Stimulated activated naive CD4-positive, alpha-beta T cell (primary cell): ENCODE measurements at regions not wholly inside any gene's neighbourhood (a gene's known extent, or its start where the extent isn't known, plus 50 kb on each side); places are given as distances from the start of the nearest gene placed in this dataset.

Source experiments
- DNase-seq, 6 experiments: peaks; one replicate each; lab custom pipeline; 2025; lab: John Stamatoyannopoulos, UW

DNA sequence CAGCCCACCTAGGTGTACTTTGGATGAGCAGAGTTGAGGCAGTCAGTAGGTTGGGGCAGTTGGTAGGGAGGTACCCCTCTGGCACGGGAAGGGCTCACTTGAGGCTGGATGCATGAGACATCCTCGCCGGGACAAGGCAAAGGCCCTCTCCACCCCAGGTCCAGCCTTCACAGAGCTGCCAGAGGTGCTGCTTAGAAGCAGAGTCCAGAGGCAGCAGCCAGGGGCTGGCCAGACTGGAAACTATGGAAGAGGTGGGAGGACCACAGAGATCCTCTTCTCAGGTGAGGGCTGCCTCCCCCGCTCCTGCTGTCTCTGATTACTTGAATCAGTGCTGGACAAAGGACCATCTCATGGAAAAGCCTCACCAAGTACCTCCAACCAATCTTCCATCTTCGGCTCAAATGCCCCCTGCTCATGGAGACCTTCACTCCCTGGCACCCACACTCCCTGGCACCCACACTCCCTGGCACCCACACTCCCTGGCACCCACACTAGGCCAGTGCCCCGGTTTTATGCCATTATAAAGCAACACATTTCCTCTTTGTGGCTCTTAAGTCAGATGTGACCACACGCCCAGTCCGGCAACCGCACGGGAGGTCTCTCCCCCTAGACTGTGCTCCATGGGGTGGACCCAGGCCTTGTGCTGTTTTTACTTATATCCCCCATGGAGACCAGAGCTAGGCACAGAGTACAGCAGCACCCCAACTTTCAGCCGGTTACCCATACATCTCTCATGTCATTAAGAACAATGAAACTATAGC, 100.1 kb downstream of the YTHDF1 start:
- DNase-seq: no peak

DNA sequence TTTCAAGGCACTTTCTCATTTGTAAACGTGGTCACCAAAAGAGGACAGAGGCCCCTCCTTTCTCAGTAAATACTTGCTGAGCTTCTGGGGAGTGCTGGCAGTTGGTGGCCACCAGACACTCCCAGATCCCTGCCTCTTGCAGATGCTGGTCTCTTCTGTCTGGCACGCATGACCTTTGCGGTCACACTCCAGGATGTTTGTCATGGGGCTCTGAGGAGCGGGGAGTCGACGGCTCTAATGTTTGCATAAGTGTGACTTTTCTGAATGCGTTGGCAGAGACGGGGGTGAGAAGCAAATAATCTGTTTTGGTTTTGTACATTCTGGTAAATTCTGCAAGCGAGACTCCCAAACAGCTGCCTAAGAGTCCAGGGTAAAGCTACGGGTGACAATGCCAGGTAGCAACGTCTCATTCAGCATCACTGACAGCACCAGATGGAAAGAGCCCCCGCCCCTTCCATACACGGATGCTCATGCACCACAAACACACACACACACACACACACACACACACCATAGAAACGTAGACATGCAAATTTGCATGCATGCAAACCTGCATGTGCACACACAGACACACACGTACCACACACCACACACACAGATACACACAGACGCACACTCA, 101.1 kb downstream of the YTHDF1 start:
- no peak for DNase-seq

DNA sequence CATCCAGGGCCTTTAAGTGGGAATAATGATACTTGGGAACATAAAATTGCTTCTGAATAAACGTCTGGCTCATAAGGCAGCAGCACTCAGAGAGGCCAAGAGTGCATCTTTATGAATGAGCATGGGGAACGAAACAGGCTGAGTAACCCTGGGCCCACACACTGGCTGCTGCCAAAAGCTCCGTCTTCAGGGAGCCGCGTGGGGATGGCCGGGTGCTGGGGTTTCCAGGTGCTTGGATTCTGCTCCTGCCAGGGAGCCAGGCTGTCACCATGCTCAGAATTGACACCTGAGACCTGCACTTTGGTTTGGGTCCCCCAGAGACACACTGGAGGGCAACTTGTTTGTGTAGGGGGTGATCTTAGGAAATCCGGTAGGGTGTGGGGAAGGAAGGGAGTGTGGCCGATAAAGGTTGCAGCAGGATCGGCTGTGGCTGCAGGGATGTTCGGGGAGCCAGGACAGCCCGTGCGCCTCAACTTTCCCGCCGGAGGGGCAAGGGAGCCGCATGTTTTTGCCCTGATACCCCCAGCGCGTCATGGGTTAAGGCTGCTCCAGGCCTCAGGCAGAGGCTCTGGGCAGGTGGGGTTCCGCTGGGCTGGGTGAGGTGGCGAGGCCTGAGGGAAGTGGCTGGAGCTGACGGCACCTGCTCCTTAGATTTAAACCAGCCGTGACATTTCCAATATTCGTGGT, 101.8 kb downstream of the YTHDF1 start:
- DNase-seq: no peak

DNA sequence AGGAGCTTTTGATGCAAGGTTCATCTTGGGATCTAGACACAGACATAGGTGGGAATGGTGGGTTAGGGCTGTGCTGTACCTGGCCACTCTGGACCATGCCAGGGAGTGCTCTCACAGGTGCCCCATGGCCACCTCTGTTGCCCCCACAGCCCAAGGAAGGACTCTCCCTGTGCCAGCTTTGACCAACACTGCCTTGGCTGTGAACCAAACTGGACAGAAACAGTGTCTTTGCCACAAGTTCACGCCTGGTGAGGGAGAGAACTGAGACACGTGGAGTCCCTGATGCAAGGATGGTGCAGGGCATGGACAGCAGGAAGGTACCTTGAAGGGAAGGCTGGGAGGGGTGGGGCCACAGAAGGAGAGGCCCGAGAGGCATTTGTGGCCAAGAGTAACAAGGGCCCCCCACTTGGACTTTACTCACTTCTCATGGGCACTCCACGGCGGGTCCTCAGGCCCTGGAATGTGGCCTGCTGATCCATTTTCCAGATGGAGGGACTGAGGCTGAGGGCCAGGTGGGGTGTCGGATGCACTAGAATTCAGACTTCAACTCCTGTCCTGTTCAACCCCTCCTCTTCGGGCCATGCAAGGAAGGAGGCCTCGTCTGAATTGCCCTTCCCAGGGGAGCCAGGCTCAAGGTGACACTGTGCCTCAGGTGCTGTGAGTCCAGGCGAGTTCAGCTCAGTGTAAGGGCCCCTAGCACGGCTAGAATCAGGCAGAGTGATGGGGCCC, 103.3 kb downstream of the YTHDF1 start:
- no peak for DNase-seq

DNA sequence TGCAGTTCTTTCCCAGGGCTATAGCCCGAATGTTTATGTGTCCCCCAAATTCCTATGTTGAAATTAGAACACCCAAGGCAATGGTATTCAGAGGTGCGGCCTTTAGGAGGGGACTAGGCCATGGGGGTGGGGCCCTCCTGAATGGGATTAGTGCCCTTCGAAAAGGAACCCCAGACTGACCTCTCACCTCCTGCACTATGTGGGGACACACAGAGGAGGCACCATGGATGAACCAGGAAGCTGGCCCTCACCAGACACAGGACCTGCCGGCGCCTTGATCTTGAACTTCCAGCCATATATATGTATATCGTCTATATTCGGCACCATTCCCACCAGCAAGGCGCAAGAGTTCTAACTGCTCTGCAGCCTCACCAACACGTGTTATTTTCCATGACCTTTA, 101.5 kb upstream of the BHLHE23 start:
- DNase-seq: no peak

DNA sequence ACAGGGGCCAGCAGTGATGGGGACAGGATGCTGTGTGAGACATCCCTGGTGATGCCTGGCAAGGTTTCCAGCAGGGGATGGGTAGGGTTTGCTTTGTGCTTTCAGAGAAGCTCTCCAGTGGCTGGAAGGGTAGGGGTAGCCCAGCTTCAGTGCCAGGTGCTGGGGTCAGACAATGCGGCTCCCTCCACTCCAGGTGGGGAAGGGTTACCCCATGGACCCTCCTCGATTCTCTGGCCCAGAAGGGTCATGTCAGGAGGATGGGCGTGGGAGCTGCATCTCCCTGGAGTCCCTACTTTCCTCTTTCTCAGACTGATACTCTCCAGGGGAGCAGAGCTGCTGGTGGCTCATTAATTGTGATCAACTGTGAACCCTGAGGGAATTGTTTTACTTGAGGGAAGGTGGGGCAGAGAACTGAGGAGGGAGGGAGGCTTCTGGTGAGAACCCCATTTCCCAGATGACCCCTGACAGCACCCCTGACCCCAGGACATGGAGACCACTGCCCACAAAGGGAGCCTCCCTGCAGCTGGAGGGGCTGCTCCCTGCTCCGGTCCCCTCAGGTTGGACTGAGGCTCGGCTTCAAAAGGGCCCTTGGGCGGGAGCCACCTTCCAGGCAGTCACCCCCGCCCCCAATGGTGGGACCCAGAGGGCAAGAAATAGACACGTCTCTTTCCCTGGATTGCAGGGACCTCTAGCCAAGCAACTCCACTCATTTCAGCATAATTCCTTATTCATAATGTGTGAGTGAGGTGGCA, 100.9 kb upstream of the BHLHE23 start:
- DNase-seq: no peak

DNA sequence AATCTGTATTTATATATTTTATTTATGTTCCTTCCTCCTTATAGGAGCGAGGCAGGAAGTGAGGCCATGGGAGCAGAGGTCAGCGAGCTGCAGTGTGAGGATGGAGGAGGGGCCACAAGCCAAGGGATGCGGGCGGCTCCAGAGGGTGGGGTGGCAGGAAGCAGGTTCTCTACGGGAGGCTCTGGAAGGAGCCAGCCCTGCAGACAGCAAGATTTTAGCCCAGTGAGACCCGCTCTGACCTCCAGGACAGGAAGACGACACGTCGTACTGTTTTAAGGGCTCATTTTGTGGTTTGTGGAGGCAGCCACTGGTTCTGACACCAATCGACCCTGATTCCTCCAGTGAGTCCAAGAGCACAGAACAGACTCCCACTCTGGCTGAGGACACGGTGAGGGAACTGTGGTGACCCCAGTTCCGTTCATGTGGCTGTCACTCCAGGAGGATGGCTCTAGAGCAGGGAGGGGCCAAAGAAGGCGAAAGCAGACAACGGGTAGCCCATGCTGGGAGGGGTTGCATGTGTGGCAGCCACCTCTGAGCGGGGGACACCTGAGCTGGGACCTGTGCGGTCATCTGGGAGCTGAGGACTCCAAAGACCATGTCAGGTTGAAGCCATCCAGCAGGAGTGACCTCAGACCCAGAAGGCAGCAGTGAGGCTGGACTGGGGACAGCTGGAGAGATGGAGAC, 100.1 kb upstream of the BHLHE23 start:
- DNase-seq: no peak

DNA sequence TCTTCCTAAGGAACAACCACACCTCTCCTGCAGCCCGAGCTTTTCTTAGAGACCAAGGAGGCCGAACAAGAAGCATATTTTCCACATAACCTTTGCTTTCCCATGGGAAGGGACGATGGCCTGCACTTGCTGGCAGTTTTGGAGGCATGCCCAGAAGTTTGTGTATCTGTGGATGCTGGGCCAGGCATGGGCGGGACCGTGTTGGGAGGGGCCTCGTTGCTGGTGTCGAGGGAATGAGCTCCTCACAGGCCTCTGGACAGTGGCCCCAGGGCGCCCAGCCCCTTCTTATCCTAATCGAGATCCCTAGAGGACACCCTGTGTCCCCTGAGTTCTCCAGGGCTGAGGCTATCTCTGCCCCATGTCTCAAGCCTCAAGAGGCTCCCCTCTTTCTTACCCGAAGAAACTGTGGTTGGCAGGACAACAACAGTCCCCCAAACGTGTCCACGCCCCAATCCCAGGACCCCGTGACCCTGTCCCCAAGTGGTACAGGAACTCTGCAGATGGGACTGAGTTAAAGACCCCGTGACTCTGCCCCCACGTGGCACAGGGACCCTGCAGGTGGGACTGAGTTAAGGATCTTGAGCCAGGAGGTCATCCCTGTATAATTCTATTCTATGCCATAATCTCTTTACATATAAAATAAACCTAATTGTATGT, 99.5 kb upstream of the BHLHE23 start:
- no peak for DNase-seq

DNA sequence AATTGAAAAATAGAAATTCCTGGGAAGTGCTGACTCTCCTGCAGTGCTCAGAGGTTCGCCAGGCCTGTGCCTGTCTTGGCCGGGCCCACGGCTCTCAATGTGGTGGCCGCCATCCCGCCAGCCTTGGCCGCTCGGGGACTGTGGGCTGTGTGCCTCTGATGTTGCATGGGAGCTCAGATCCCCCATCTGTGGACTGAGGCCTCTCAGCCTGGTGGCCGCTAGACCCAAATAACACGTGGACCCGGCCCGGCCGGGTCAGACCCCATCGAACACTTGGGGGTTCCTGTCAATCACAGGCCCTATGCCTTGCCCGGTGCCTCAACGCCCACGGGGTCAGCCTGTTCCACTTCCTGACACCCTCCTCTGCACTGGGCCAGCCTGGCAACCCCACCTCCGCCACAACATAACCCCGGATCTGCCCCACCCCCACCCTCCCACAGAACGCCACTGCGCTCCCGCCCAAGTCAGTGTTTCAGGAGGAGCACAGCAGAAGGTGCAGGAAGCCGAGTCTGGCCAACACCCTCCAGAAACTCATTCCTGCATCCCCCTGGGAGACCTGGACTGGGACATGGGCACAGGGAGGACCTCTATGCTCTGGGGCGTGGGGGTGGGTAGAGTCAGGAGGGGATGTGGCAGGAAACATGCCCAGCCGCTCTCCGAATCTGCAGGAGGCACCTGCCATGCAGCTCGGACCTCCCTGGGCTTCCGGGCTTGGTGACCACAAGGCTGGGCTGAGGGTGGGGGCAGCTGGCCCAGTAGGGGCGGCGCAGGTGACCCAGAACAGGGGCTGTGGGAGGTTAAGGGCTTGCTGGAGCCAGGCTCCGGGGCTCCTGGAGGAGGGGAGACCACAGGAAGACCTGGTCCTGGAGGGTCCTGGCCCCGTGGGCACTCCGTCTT, 98.7 kb upstream of the BHLHE23 start:
- DNase-seq: no peak

DNA sequence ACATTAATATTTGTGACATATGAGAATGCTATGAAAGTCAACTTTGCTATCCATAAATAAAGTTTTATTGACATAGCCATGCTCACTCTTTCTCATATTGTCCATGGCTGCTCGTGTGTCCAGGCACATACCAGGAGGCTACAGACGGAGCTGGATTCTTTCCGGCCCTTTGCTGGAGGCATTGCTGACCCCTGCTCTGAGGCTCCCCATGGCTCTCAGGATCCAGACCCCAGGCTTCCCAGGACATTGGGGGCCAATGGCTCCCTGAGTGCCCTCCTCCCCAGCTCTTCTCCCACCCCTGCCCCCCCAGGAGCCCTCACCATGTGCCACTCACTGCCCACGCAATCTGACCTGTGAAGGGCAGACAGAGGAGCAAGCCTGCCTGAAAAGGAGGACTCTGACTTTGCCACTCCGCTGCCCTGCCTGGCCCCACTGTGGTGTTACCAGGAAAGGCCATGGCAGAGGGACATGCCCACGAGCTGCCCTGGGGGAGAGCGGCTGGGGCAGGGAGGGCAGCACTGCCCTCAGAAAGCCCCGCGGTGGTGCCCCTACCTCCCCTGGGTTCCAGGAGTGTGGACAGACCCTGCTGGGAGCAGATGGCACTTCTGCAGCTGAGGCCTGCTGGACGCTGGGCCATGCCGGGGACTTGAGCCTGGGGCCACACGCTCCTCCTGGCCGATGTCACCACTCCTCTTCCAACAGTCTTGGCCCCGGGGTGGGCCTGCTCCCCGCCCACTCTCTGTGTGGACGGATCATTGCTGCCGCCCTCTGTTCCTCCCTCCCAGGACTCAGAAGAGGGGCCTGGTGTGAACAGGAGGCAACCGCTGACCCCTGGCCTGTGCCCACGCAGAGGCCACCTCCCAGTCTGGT, 97.8 kb upstream of the BHLHE23 start:
- no peak for DNase-seq

DNA sequence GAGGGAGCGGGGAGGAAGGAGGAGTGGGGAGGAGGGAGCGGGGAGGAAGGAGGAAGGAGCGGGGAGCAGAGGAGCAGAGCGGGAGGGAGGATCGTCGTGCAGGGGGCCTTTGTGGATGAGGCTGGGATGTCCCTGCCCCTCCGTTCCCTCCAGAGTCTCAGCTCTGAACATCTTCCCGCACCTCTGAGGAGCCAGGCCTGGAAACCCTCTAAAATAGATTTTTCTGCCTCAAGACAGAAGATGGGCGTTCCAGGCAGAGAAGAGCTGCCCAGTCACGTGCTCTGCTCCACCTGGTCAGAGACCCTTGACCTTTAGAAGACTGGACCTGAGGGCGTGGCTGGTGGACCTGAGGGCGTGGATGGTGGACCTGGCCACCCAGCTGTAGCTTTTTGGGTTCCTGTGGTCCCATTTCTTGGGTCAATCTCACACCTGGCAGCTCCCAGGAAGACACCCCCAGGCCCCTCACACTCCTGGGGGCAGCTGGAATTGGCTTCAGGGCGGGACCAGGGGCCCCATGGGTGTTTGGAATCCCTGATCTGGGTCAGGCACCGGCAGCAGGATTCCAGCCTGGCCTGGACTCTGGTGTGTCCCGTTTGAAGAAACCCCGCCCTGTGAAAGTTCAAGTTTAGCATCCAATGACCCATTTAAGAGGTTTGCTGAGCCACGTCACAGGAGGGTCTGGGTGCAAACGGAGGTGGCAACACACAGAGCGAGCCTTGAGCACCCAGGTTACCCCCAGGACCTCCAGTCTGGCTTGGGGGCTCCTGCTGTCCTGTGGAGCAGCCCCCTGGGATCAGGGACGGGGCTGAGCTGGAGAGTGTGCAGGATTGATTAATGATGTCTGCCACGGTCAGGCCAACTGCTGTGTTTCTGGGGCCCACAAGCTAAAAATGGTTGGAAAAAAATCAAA, 96.9 kb upstream of the BHLHE23 start:
- peak; percentile 19 to 58 (median 52) for DNase-seq

DNA sequence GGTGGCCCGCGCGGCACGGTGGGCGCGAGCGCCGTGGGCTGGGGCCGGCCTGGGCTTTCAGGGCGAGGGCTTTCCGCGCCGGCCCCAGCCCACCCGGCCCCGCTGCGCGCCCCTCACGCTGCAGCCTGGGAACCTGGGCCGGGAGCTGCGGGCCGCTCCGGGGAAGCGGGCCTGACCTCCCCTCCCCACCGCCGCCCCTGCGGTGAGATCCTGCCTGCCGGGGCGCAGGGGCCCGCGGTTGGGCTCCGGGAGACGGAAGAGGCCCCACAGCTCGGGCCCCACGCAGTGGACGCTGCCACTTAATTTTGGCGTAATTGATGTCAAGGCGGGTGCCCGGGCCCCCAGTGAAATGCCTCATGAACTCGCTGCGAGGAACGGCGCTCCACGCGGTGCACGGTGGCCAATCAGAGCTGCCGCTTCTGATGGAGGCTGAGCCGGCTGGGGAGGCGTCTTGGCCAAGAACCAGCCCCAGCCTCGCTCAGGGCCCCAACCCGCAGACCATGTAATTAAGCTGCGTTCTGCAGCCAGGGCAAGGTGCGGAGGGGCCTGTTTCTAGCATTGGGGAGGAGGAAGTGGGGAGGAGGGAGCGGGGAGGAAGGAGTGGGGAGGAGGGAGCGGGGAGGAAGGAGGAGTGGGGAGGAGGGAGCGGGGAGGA, 96.1 kb upstream of the BHLHE23 start:
- peak; percentile 54 to 75 (median 68) for DNase-seq

DNA sequence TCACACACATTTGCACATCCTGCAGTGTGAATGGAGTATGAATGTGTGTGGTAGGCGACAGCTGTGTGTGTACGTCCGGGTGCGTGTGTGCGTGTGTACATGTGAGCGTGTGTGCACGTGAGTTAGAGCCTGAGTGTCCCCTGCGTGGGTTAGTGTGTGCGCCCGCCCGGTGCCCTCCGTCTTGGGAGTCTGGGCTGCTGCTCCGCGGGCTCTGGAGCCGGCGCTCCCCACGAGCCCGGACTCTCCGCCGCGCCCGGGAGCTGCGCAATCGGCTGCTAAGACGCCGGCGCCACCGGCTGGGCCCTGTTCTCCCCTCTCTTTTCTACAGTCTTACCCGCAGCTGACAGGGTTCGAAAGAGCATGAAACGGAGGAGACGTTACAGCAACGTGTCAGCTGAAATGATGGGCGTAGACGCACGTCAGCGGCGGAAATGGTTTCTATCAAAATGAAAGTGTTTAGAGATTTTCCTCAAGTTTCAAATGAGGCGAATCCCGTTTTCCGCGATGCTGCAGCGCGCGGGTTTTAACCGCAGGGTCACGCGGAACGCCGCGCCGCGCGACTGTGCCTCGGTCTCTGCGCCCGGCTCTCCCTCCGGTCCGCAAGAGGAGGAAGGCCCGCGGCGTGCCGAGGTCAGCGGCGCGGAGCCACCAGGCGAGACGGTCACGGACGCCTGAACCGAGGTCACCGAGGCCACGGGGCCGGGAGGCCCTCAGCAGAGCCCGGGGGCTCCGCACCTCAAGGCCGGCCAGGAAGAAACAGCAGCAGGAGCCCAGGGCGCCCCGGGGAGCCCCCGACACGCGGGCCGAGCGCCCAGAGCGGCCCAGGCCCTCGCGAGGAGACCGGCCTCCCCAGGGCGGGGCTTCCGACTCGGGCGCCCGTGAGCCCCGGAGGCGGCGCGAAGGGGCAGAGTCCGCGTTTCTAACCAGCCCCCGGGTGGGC, 95.3 kb upstream of the BHLHE23 start:
- DNase-seq: peak; percentile 56 to 85 (median 72)

DNA sequence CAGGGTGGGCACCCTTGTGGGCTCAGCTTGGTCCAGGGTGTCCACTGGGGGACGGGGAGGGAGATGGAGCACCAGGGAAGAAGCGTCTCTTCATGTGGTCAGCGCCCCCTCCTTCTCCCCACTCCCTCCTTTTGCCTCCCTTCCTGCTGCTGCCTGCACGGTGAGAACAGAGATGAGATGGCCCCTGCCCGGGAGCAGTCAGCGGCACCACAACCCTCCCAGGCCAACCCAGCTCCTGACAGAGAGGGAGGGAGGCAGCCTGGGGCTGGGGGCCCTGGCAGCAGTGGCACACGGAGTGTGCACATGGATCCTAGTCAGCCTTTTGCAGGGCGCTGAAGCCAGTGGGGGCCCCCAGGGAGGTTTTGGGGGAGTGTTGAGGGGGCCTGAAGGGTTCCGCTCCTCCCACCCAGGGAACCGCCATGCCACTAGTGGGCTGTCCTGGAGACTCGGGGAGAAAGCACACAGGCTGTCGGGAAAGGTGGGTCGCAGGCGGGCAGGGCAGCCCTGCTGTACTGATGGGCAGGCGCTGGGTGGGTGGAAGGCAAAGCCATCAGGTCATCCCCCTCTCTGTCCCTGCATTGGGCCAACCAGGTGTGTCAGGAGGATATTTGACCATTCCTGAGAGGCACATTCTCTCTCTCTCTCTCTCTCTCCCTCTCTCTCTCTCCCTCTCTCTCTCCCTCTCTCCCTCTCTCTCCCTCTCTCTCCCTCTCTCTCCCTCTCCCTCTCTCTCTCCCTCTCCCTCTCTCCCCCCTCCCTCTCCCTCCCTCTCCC, 94.3 kb upstream of the BHLHE23 start:
- peak in 2 of 6 experiments; percentile 13 to 17 for DNase-seq
